A673 (cell line): ENCODE measurements at regions not wholly inside any gene's neighbourhood (a gene's known extent, or its start where the extent isn't known, plus 50 kb on each side); places are given as distances from the start of the nearest gene placed in this dataset.
A peak's percentile ranks its signal among the peaks of the same experiment; 100 is the strongest.
"Not testable (repeated sequence)": the region's sequence is repeated elsewhere in the genome, so short reads cannot be mapped to it uniquely, and the experiment has no call there.

Experiments used
- BruUV-seq: library from RNA; stranded (reverse); fragments of 400-500 nt; replicated peaks from 2 replicates; lab custom pipeline; 2021; lab: Mats Ljungman, UMichigan
- CTCF ChIA-PET: fragments of 300-600 bp; sonication (Branson Sonifier 250); formaldehyde crosslinking; loops from one replicate; lab custom pipeline; 2022; ENCODE audit warnings: antibody characterized with exemption; lab: Charles Lee
- POLR2A ChIA-PET: fragments of 300-600 bp; sonication (Branson Sonifier 250); formaldehyde crosslinking; loops from one replicate; lab custom pipeline; 2022; ENCODE audit warnings: antibody characterized with exemption; ENCODE audit not compliant: low non-redundant PET; lab: Charles Lee
- DNase-seq: peaks from one replicate; pipeline ENCODE4 v3.0.0-alpha.2; 2015; ENCODE audit warnings: low spot score
- H3K27ac ChIP-seq: fragments of 200-600 bp; sonication (generic); 2 replicates; pipeline ENCODE4 v1.5.1; 2016; ENCODE audit warnings: mixed run types, low read depth, mild to moderate bottlenecking, mixed read lengths, antibody characterized with exemption, low read length; ENCODE audit not compliant: poor library complexity, severe bottlenecking
- H3K27me3 ChIP-seq: fragments of 200-600 bp; sonication (generic); replicated peaks from 2 replicates; pipeline ENCODE4 v1.6.1; 2017; ENCODE audit warnings: mixed run types, low read depth, mild to moderate bottlenecking, mixed read lengths, antibody characterized with exemption, low read length; ENCODE audit not compliant: insufficient read depth, poor library complexity
- H3K36me3 ChIP-seq: fragments of 200-600 bp; sonication (generic); 2 replicates; pipeline ENCODE4 v1.6.1; 2016; ENCODE audit warnings: mixed run types, mild to moderate bottlenecking, mixed read lengths, antibody characterized with exemption, low read length; ENCODE audit not compliant: insufficient read depth, poor library complexity, severe bottlenecking
- H3K4me1 ChIP-seq: fragments of 200-600 bp; sonication (generic); 2 replicates; pipeline ENCODE4 v1.6.1; 2017; ENCODE audit warnings: mixed run types, mild to moderate bottlenecking, mixed read lengths, antibody characterized with exemption, low read length; ENCODE audit not compliant: insufficient read depth, poor library complexity, severe bottlenecking
- H3K4me3 ChIP-seq: fragments of 200-600 bp; sonication (generic); 2 replicates; pipeline ENCODE4 v1.5.1; 2016; ENCODE audit warnings: low read depth, mixed run types, mild to moderate bottlenecking, mixed read lengths, low read length; ENCODE audit not compliant: poor library complexity, severe bottlenecking
- H3K9me3 ChIP-seq: fragments of 200-600 bp; sonication (generic); 2 replicates; pipeline ENCODE4 v1.6.1; 2016; ENCODE audit warnings: mixed run types, low read depth, mild to moderate bottlenecking, mixed read lengths, antibody characterized with exemption, low read length; ENCODE audit not compliant: poor library complexity, severe bottlenecking
- CTCF ChIP-seq: fragments of 300-800, 200-600 bp; sonication (generic); conservative IDR thresholded peaks from 2 replicates; pipeline ENCODE4 v1.5.1; 2017; ENCODE audit warnings: low read depth, mild to moderate bottlenecking, antibody characterized with exemption, low read length, moderate library complexity, mixed read lengths
- EZH2 ChIP-seq: fragments of 200-600 bp; sonication (generic); IDR thresholded peaks from 2 replicates; pipeline ENCODE4 v1.6.1; 2017; ENCODE audit warnings: borderline replicate concordance, low read depth, mild to moderate bottlenecking, mixed read lengths, antibody characterized with exemption, low read length; ENCODE audit not compliant: poor library complexity, severe bottlenecking
- intact Hi-C: fragments of 100-400 bp; cut with micrococcal nuclease; formaldehyde crosslinking; loops from one replicate; pipeline ENCODE4 v1.10.0; 2022; ENCODE audit not compliant: unreplicated experiment

- peaks cover 8% of the 10 kb centered on the region for H3K27me3 ChIP-seq
- no peak for TF ChIP-seq CTCF
- no peak for TF ChIP-seq EZH2
- intact Hi-C loops, result loop anchor here (5.0 kb wide), 2 partner anchors 467 to 622 kb away; no protein-coding TSS in a partner anchor
- DNase-seq, result no peak
- no peaks in the 10 kb centered on the region for H3K36me3 ChIP-seq
- no TSS peak for BruUV-seq
- H3K4me1 ChIP-seq, result peaks cover 3% of the 10 kb centered on the region
- ChIA-PET CTCF (interaction anchor here (0.5 kb wide), 1 partner anchor 685 kb away, joined by 5 read pairs; no protein-coding TSS in a partner anchor), POLR2A (no interaction called here)
- H3K27ac ChIP-seq, result no peak overlapping the region
- H3K9me3 ChIP-seq, result no peaks in the 10 kb centered on the region
- no peak overlapping the region for H3K4me3 ChIP-seq
Observed at GRCh38 chr13:27360562-27360961, 63.9 kb upstream of the GTF3A start.

GRCh38 chr13:27362064-27362751 is 62.2 kb upstream of the GTF3A start:
- peaks cover 17% of the 10 kb centered on the region for H3K27me3 ChIP-seq
- peak overlapping the region; percentile 29 for H3K4me3 ChIP-seq
- ChIA-PET POLR2A (no interaction called here), CTCF (interaction anchor here (0.6 to 1.8 kb wide), 17 partner anchors 10 to 934 kb away, joined by 3 to 28 read pairs (median 4); no protein-coding TSS in a partner anchor)
- no TSS peak for BruUV-seq
- H3K9me3 ChIP-seq, result no peaks in the 10 kb centered on the region
- H3K4me1 ChIP-seq, result peaks cover 3% of the 10 kb centered on the region
- intact Hi-C loops, result loop anchor here (5.0 kb wide), 2 partner anchors 465 to 620 kb away; no protein-coding TSS in a partner anchor
- TF ChIP-seq EZH2 (no peak), CTCF (peak; percentile 91)
- DNase-seq, result peak; percentile 79
- H3K36me3 ChIP-seq, result no peaks in the 10 kb centered on the region
- H3K27ac ChIP-seq, result no peak overlapping the region

- H3K4me3 ChIP-seq, DNase-seq, CTCF ChIA-PET, H3K4me1 ChIP-seq, H3K9me3 ChIP-seq, BruUV-seq, H3K27ac ChIP-seq, POLR2A ChIA-PET, H3K36me3 ChIP-seq: not testable (repeated sequence)
- peaks cover 30% of the 10 kb centered on the region for H3K27me3 ChIP-seq
- intact Hi-C loops, result loop anchor here (5.0 kb wide), 2 partner anchors 464 to 619 kb away; no protein-coding TSS in a partner anchor
Observed at GRCh38 chr13:27363637-27364036, 60.8 kb upstream of the GTF3A start.

DNA sequence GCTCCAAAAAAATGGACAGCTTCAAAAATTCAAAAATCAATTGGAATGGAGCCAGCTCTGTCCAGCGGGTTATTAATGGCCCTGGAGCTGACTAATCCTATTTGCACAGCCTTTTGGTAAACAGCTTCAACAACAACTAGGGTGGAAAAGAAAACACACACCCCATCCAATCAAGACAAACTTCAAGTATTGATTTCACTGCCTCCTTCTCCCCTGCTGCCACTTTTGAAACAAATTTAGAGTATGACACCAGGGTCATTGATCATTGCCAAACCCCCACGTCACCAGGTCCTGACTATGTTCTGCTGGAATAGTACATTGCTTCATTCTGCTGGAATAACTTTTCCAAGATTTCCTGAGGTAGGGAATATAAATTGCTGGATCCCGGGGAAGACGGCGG is 56.8 kb upstream of the GTF3A start:
- no peaks in the 10 kb centered on the region for H3K36me3 ChIP-seq
- TF ChIP-seq EZH2 (no peak), CTCF (no peak)
- ChIA-PET POLR2A (no interaction called here), CTCF (no interaction called here)
- DNase-seq, result no peak
- H3K9me3 ChIP-seq, result no peaks in the 10 kb centered on the region
- H3K4me1 ChIP-seq, result no peaks in the 10 kb centered on the region
- H3K27me3 ChIP-seq, result peaks cover 59% of the 10 kb centered on the region
- no peak overlapping the region for H3K4me3 ChIP-seq
- no peak overlapping the region for H3K27ac ChIP-seq
- BruUV-seq, result no TSS peak
- intact Hi-C loops, result no loop called here
